ENCODE measurements at regions not wholly inside any gene's neighbourhood (a gene's known extent, or its start where the extent isn't known, plus 50 kb on each side); places are given as distances from the start of the nearest gene placed in this dataset.

DNA sequence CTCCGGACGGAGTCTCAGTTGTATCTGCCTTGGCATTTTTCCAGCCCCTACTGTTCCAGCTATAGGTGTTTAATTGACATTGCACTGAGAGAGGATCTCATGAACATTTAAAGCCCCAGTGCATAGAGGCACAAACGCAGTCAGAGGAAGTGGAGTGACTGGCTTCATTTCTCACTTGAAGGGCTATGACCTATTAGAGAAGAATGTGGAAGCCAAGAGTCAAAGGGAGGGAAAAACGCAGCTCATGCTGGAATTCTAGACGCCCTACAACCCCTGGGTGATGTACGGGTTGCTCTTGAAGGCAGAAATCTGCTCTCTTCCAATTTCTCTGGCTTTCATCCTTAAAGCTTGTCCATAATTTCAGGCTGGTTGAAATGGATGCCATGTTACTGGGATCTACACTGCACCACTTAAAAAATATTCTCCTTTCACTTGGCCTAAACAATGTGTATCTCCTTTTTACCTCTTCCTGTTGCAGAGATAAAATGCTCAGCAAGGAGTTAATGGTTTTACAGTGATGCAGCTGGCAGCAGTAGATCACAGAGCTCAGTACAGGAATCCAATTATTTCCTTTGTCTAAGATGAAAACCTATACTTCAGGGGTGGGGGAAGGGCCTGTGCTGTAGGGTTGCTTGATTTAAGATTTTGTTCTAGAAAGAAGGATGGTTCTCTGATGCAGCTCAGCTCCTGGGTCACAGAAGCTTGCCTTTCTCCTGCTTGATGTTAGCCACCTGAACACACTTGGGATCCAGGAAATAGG lies 61.8 kb upstream of the MAMDC2 start:
- no peaks in the 10 kb centered on the region for H3K27me3 ChIP-seq (ENCODE audit: control insufficient read depth in 4 of 4, insufficient read depth in 4 of 4, low read length in 3 of 4)
- WGBS: 72% methylated on average over 6 of the region's 6 CpGs
- no peaks in the 10 kb centered on the region for H3K9me3 ChIP-seq (ENCODE audit: control insufficient read depth in 4 of 4, low read length in 3 of 4)
- TF ChIP-seq, protein P1, sequence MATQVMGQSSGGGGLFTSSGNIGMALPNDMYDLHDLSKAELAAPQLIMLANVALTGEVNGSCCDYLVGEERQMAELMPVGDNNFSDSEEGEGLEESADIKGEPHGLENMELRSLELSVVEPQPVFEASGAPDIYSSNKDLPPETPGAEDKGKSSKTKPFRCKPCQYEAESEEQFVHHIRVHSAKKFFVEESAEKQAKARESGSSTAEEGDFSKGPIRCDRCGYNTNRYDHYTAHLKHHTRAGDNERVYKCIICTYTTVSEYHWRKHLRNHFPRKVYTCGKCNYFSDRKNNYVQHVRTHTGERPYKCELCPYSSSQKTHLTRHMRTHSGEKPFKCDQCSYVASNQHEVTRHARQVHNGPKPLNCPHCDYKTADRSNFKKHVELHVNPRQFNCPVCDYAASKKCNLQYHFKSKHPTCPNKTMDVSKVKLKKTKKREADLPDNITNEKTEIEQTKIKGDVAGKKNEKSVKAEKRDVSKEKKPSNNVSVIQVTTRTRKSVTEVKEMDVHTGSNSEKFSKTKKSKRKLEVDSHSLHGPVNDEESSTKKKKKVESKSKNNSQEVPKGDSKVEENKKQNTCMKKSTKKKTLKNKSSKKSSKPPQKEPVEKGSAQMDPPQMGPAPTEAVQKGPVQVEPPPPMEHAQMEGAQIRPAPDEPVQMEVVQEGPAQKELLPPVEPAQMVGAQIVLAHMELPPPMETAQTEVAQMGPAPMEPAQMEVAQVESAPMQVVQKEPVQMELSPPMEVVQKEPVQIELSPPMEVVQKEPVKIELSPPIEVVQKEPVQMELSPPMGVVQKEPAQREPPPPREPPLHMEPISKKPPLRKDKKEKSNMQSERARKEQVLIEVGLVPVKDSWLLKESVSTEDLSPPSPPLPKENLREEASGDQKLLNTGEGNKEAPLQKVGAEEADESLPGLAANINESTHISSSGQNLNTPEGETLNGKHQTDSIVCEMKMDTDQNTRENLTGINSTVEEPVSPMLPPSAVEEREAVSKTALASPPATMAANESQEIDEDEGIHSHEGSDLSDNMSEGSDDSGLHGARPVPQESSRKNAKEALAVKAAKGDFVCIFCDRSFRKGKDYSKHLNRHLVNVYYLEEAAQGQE (IDR thresholded peaks at IDR 0.05): no peak
- TF ChIP-seq HNF4A (conservative IDR thresholded peaks at IDR 0.05) (no peak), YY1 (IDR thresholded peaks at IDR 0.05) (no peak)
- H3K36me3 ChIP-seq (ENCODE audit: control insufficient read depth in 4 of 4, insufficient read depth in 3 of 4, low read depth in 1 of 4, low read length in 3 of 4): no peaks in the 10 kb centered on the region
- no peak for DNase-seq (ENCODE audit: low spot score)
- no peak overlapping the region for H3K9ac ChIP-seq (ENCODE audit: low read depth in 1 of 2, low read length in 2 of 2)
- no peaks in the 10 kb centered on the region for H3K4me1 ChIP-seq (ENCODE audit: control insufficient read depth in 4 of 4, insufficient read depth in 4 of 4, low read length in 3 of 4)
- H3K4me3 ChIP-seq (ENCODE audit: low read depth in 1 of 3, low read length in 3 of 3): no peak overlapping the region
- H3K27ac ChIP-seq (ENCODE audit: low read depth in 1 of 2, low read length in 2 of 2): no peak overlapping the region

DNA sequence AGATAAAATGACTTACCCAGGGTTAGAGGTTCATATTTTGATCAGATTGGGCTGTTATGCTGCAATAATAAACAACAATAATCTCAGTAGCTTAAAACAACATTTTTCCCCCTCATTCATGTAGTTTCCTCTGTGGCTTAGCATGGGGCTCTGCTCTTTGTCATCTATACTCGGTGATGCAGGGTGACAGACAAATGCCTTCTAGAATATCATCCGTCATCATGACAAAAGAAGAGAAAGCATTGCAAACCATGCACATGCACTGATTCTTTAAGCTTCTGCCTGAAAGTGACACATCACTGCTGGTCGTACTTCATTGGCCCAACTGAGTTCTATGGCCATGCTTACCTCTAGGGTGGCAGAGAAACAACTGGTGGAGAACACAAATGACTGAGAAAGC lies 58.8 kb upstream of the MAMDC2 start:
- Histone ChIP-seq H3K4me3 (ENCODE audit: low read depth in 1 of 3, low read length in 3 of 3) (no peak overlapping the region), H3K9me3 (ENCODE audit: control insufficient read depth in 4 of 4, low read length in 3 of 4) (no peaks in the 10 kb centered on the region), H3K27me3 (ENCODE audit: control insufficient read depth in 4 of 4, insufficient read depth in 4 of 4, low read length in 3 of 4) (peaks cover 0 to under 1% (median 0%) of the 10 kb centered on the region in 4 donors), H3K9ac (ENCODE audit: low read depth in 1 of 2, low read length in 2 of 2) (no peak overlapping the region), H3K4me1 (ENCODE audit: control insufficient read depth in 4 of 4, insufficient read depth in 4 of 4, low read length in 3 of 4) (no peaks in the 10 kb centered on the region), H3K36me3 (ENCODE audit: control insufficient read depth in 4 of 4, insufficient read depth in 3 of 4, low read depth in 1 of 4, low read length in 3 of 4) (no peaks in the 10 kb centered on the region), H3K27ac (ENCODE audit: low read depth in 1 of 2, low read length in 2 of 2) (no peak overlapping the region)
- no peak for DNase-seq (ENCODE audit: low spot score)
- TF ChIP-seq FOXA1 (IDR thresholded peaks at IDR 0.05) (no peak), ATF3 (IDR thresholded peaks at IDR 0.05) (no peak), SP1 (IDR thresholded peaks at IDR 0.05) (no peak), GABPA (IDR thresholded peaks at IDR 0.05 in 1 of 2, conservative IDR thresholded peaks at IDR 0.05 in 1 of 2) (no peak), CTCF (IDR thresholded peaks at IDR 0.05; ENCODE audit: low read depth, low read length, missing input control) (no peak), EGR1 (IDR thresholded peaks at IDR 0.05; ENCODE audit: low read depth in 2 of 2) (no peak), TAF1 (conservative IDR thresholded peaks at IDR 0.05) (no peak), RAD21 (IDR thresholded peaks at IDR 0.05) (no peak)
- TF ChIP-seq, protein P2, sequence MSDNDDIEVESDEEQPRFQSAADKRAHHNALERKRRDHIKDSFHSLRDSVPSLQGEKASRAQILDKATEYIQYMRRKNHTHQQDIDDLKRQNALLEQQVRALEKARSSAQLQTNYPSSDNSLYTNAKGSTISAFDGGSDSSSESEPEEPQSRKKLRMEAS (IDR thresholded peaks at IDR 0.05): no peak
- TF ChIP-seq, protein P3, sequence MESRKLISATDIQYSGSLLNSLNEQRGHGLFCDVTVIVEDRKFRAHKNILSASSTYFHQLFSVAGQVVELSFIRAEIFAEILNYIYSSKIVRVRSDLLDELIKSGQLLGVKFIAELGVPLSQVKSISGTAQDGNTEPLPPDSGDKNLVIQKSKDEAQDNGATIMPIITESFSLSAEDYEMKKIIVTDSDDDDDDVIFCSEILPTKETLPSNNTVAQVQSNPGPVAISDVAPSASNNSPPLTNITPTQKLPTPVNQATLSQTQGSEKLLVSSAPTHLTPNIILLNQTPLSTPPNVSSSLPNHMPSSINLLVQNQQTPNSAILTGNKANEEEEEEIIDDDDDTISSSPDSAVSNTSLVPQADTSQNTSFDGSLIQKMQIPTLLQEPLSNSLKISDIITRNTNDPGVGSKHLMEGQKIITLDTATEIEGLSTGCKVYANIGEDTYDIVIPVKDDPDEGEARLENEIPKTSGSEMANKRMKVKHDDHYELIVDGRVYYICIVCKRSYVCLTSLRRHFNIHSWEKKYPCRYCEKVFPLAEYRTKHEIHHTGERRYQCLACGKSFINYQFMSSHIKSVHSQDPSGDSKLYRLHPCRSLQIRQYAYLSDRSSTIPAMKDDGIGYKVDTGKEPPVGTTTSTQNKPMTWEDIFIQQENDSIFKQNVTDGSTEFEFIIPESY (IDR thresholded peaks at IDR 0.05): no peak
- WGBS: 85% methylated on average over 3 of the region's 3 CpGs

All from liver (tissue), 8 donors.